HG03095 (cell line): ENCODE measurements at regions not wholly inside any gene's neighbourhood (a gene's known extent, or its start where the extent isn't known, plus 50 kb on each side); places are given as distances from the start of the nearest gene placed in this dataset.

Experiments
- ATAC-seq: cut with Tn5 transposase; IDR thresholded peaks from one replicate; pipeline ENCODE4 v1.9.1; 2021; ENCODE audit warnings: moderate library complexity; ENCODE audit not compliant: unreplicated experiment

- no peak for ATAC-seq
Observed at GRCh38 chr5:126195410-126196100, 227.7 kb upstream of the GRAMD2B start.

GRCh38 chr5:126198531-126198930, 224.7 kb upstream of the GRAMD2B start:
- no peak for ATAC-seq

- no peak for ATAC-seq
Observed at GRCh38 chr5:126199467-126199866, 223.7 kb upstream of the GRAMD2B start.

GRCh38 chr5:126208691-126209090, 214.5 kb upstream of the GRAMD2B start:
- ATAC-seq = no peak

- ATAC-seq = no peak
Observed at GRCh38 chr5:126210955-126211354, 212.3 kb upstream of the GRAMD2B start.

- ATAC-seq = no peak
Observed at GRCh38 chr5:126219616-126220015, 203.6 kb upstream of the GRAMD2B start.

GRCh38 chr5:126220725-126221124, 202.5 kb upstream of the GRAMD2B start:
- ATAC-seq = no peak

GRCh38 chr5:126228934-126229333, 194.3 kb upstream of the GRAMD2B start:
- no peak for ATAC-seq

GRCh38 chr5:126233256-126233655, 190.0 kb upstream of the GRAMD2B start:
- ATAC-seq = no peak

- no peak for ATAC-seq
Observed at GRCh38 chr5:126234563-126235195, 188.5 kb upstream of the GRAMD2B start.

- no peak for ATAC-seq
Observed at GRCh38 chr5:126235628-126236027, 187.6 kb upstream of the GRAMD2B start.

GRCh38 chr5:126236994-126237393, 186.2 kb upstream of the GRAMD2B start:
- ATAC-seq = no peak

GRCh38 chr5:126248611-126249010, 174.6 kb upstream of the GRAMD2B start:
- no peak for ATAC-seq

GRCh38 chr5:126251024-126251423, 172.2 kb upstream of the GRAMD2B start:
- ATAC-seq = no peak

- ATAC-seq = no peak
Observed at GRCh38 chr5:126253406-126253805, 169.8 kb upstream of the GRAMD2B start.

- ATAC-seq = no peak
Observed at GRCh38 chr5:126263591-126264184, 159.5 kb upstream of the GRAMD2B start.

GRCh38 chr5:126265917-126266316, 157.3 kb upstream of the GRAMD2B start:
- ATAC-seq = no peak

- ATAC-seq = no peak
Observed at GRCh38 chr5:126267438-126267837, 155.8 kb upstream of the GRAMD2B start.

GRCh38 chr5:126268697-126269315, 154.4 kb upstream of the GRAMD2B start:
- ATAC-seq = no peak

- ATAC-seq = no peak
Observed at GRCh38 chr5:126269511-126269910, 153.7 kb upstream of the GRAMD2B start.

- no peak for ATAC-seq
Observed at GRCh38 chr5:126271141-126271540, 152.1 kb upstream of the GRAMD2B start.
